GM12865 (cell line): ENCODE measurements at regions not wholly inside any gene's neighbourhood (a gene's known extent, or its start where the extent isn't known, plus 50 kb on each side); places are given as distances from the start of the nearest gene placed in this dataset.

ENCODE experiments used
- DNase-seq: peaks from one replicate; pipeline ENCODE4 v3.0.0; 2010; ENCODE audit warnings: low read depth
- H3K4me3 ChIP-seq: 2 replicates; pipeline ENCODE4 v1.5.1; 2011; ENCODE audit warnings: mild to moderate bottlenecking, low read depth, low read length, control low read depth
- TF ChIP-seq, protein P1 (sequence below): IDR thresholded peaks from 2 replicates; pipeline ENCODE4 v1.5.1; 2011; ENCODE audit warnings: low read length, control low read depth, low read depth, inconsistent platforms; ENCODE audit not compliant: insufficient read depth; ENCODE audit errors: missing control alignments

GRCh38 chr4:28799696-28800095, 1920.5 kb upstream of the PCDH7 start:
- TF ChIP-seq, protein P1, sequence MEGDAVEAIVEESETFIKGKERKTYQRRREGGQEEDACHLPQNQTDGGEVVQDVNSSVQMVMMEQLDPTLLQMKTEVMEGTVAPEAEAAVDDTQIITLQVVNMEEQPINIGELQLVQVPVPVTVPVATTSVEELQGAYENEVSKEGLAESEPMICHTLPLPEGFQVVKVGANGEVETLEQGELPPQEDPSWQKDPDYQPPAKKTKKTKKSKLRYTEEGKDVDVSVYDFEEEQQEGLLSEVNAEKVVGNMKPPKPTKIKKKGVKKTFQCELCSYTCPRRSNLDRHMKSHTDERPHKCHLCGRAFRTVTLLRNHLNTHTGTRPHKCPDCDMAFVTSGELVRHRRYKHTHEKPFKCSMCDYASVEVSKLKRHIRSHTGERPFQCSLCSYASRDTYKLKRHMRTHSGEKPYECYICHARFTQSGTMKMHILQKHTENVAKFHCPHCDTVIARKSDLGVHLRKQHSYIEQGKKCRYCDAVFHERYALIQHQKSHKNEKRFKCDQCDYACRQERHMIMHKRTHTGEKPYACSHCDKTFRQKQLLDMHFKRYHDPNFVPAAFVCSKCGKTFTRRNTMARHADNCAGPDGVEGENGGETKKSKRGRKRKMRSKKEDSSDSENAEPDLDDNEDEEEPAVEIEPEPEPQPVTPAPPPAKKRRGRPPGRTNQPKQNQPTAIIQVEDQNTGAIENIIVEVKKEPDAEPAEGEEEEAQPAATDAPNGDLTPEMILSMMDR = no peak
- DNase-seq = no peak
- H3K4me3 ChIP-seq = no peak overlapping the region

- H3K4me3 ChIP-seq = no peak overlapping the region
- DNase-seq = no peak
- TF ChIP-seq, protein P1 = no peak
Observed at GRCh38 chr4:28811025-28811424, 1909.1 kb upstream of the PCDH7 start.

GRCh38 chr4:28822163-28822562, 1898.0 kb upstream of the PCDH7 start:
- no peak overlapping the region for H3K4me3 ChIP-seq
- TF ChIP-seq, protein P1 = no peak
- DNase-seq = no peak

- H3K4me3 ChIP-seq = no peak overlapping the region
- TF ChIP-seq, protein P1 = no peak
- no peak for DNase-seq
Observed at GRCh38 chr4:28827866-28828265, 1892.3 kb upstream of the PCDH7 start.

DNA sequence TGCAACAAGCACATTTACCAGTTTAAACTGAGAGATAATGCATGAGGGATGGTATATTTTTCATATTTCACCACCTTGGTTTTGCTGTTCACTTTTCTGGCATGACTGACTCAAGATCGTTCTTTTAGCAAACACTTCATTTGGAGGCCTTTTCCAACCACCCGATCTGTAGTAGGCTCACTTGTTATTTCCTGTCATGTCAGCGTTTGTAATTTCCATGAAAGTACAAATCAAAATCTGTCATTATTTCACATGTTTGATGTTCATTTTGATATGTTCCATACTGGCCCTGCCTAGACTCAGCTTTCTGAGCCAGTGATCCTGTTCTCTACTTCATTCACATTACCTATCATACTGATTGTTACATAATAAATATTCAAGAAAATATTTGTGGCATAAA, 1888.3 kb upstream of the PCDH7 start:
- TF ChIP-seq, protein P1 = no peak

DNA sequence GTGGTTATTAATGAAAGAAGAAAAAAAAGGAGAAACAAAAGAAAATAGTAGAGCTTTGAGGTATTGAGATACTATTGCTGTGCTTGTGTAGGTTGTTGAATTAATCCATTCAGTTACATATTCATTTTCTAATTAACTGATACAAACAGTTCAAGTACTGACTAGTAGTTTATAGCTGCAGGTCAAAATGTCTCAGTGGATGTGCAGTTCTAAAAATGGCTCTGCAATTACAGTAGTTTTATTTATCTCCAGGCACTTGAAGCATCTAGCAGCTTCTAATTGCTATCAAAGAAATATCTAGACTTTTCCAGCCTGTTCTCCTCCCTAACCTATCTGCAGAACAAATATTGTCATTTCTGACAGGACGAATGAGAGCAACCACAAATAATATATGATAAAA, 1887.7 kb upstream of the PCDH7 start:
- no peak overlapping the region for H3K4me3 ChIP-seq
- TF ChIP-seq, protein P1 = no peak
- DNase-seq = no peak

More for the DNA sequence above, 1888.3 kb upstream of the PCDH7 start:
- no peak for DNase-seq
- no peak overlapping the region for H3K4me3 ChIP-seq

DNA sequence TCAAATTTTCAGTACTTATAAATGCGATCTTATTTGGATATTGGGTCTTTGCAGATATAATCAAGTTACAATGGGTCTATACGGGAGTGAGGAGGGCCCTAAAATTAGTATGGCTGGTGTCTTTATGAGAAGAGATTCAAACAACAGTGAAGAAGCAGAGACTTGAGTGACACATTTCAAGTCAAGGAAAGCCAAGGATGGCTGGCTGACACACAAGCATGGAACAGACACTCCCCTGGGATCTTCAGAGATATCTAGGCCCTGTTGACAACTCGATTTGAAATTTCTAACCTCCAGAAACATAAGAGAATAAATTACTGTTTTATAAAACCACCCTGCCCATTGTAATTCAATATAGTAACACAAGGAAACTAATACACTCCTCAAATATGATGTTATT, 1886.0 kb upstream of the PCDH7 start:
- no peak overlapping the region for H3K4me3 ChIP-seq
- DNase-seq = no peak
- TF ChIP-seq, protein P1 = no peak
